ENCODE measurements at regions not wholly inside any gene's neighbourhood (a gene's known extent, or its start where the extent isn't known, plus 50 kb on each side); places are given as distances from the start of the nearest gene placed in this dataset.

- TF ChIP-seq EZH2 (IDR thresholded peaks at IDR 0.05; ENCODE audit: borderline replicate concordance, low read depth, low read length, poor library complexity, severe bottlenecking), result no peak
- no peak for TF ChIP-seq CTCF (conservative IDR thresholded peaks at IDR 0.05; ENCODE audit: low read depth, low read length)
These were observed 1241.1 kb upstream of the LRRTM1 start for GRCh38 chr2:81545626-81546025.

All from A673 (cell line).